ENCODE measurements at regions not wholly inside any gene's neighbourhood (a gene's known extent, or its start where the extent isn't known, plus 50 kb on each side); places are given as distances from the start of the nearest gene placed in this dataset.

- Histone ChIP-seq H3F3A (ENCODE audit: low read depth) (no peaks in the 10 kb centered on the region), H3K4me1 (ENCODE audit: insufficient read depth, low read length, poor library complexity, severe bottlenecking) (peaks cover 19% of the 10 kb centered on the region)
- TF ChIP-seq EZH2phosphoT487 (IDR thresholded peaks at IDR 0.05; ENCODE audit: borderline replicate concordance) = no peak
- TF ChIP-seq, protein P1, sequence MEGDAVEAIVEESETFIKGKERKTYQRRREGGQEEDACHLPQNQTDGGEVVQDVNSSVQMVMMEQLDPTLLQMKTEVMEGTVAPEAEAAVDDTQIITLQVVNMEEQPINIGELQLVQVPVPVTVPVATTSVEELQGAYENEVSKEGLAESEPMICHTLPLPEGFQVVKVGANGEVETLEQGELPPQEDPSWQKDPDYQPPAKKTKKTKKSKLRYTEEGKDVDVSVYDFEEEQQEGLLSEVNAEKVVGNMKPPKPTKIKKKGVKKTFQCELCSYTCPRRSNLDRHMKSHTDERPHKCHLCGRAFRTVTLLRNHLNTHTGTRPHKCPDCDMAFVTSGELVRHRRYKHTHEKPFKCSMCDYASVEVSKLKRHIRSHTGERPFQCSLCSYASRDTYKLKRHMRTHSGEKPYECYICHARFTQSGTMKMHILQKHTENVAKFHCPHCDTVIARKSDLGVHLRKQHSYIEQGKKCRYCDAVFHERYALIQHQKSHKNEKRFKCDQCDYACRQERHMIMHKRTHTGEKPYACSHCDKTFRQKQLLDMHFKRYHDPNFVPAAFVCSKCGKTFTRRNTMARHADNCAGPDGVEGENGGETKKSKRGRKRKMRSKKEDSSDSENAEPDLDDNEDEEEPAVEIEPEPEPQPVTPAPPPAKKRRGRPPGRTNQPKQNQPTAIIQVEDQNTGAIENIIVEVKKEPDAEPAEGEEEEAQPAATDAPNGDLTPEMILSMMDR (conservative IDR thresholded peaks at IDR 0.05; ENCODE audit: low read length) = no peak
These were observed 55.7 kb upstream of the CLNK start for GRCh38 chr4:10740251-10740650.

DNA sequence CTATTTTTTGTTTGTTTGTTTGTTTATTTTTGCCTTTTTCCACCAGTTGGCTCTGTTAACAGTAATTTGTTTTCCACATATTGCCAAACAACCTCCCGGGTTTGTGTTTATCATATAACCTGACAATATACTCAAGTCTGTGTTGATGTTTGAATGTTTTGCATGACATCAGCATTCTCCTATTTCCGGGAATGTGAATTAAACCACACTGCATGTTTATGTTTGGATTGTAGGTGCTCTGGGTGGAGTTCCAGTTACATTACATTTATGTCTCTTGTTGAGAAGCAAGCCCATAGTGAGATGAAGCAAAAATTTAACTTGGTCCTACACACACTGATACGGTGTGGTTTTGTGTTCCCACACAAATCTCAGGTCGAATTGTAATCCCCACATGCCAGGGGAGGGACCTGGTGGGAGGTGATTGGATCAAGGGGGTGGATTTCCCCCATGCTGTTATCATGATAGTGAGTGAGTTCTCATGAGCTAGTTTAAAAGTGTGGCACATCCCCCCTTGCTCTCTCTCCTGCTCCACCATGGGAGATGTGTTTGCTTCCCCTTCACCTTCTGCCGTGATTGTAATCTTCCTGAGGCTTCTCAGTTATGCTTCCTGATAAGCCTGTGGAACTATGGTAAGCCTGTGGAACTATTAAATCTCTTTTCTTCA, 54.4 kb upstream of the CLNK start:
- Histone ChIP-seq H3K9ac (ENCODE audit: low read depth, low read length, poor library complexity, severe bottlenecking) (no peak overlapping the region), H3K27me3 (ENCODE audit: insufficient read depth, low read length, poor library complexity, severe bottlenecking) (no peaks in the 10 kb centered on the region), H4K20me1 (ENCODE audit: insufficient read depth, low read length, poor library complexity, severe bottlenecking) (no peaks in the 10 kb centered on the region), H2AFZ (ENCODE audit: low read length) (no peak overlapping the region), H3K9me2 (replicated peaks; ENCODE audit: low read depth, low read length) (no peaks in the 10 kb centered on the region), H3F3A (ENCODE audit: low read depth) (no peaks in the 10 kb centered on the region), H3K4me2 (ENCODE audit: low read depth, low read length, poor library complexity, severe bottlenecking) (no peak overlapping the region), H3K36me3 (ENCODE audit: insufficient read depth, low read length) (no peaks in the 10 kb centered on the region), H3K9me3 (ENCODE audit: insufficient read depth, low read depth, low read length) (no peaks in the 10 kb centered on the region), H3K4me3 (ENCODE audit: low read length, poor library complexity, severe bottlenecking) (no peak overlapping the region), H3K4me1 (ENCODE audit: insufficient read depth, low read length, poor library complexity, severe bottlenecking) (peaks cover 20% of the 10 kb centered on the region), H3K79me2 (ENCODE audit: insufficient read depth, low read length) (no peaks in the 10 kb centered on the region)
- no peak for TF ChIP-seq EZH2phosphoT487 (IDR thresholded peaks at IDR 0.05; ENCODE audit: borderline replicate concordance)
- TF ChIP-seq, protein P1 (conservative IDR thresholded peaks at IDR 0.05; ENCODE audit: low read length) = no peak

More at GRCh38 chr4:10740251-10740650, 55.7 kb upstream of the CLNK start:
- H3K4me2 ChIP-seq (ENCODE audit: low read depth, low read length, poor library complexity, severe bottlenecking) = no peak overlapping the region
- no peak overlapping the region for H2AFZ ChIP-seq (ENCODE audit: low read length)
- H3K9ac ChIP-seq (ENCODE audit: low read depth, low read length, poor library complexity, severe bottlenecking) = no peak overlapping the region
- H3K9me2 ChIP-seq (replicated peaks; ENCODE audit: low read depth, low read length) = no peaks in the 10 kb centered on the region
- no peaks in the 10 kb centered on the region for H3K9me3 ChIP-seq (ENCODE audit: insufficient read depth, low read depth, low read length)
- no peaks in the 10 kb centered on the region for H3K27me3 ChIP-seq (ENCODE audit: insufficient read depth, low read length, poor library complexity, severe bottlenecking)
- no peak overlapping the region for H3K4me3 ChIP-seq (ENCODE audit: low read length, poor library complexity, severe bottlenecking)
- H4K20me1 ChIP-seq (ENCODE audit: insufficient read depth, low read length, poor library complexity, severe bottlenecking) = no peaks in the 10 kb centered on the region
- no peaks in the 10 kb centered on the region for H3K36me3 ChIP-seq (ENCODE audit: insufficient read depth, low read length)
- H3K79me2 ChIP-seq (ENCODE audit: insufficient read depth, low read length) = no peaks in the 10 kb centered on the region

GRCh38 chr4:10737337-10737736, 52.8 kb upstream of the CLNK start:
- H3K9me2 ChIP-seq (replicated peaks; ENCODE audit: low read depth, low read length) = no peaks in the 10 kb centered on the region
- no peak overlapping the region for H3K4me3 ChIP-seq (ENCODE audit: low read length, poor library complexity, severe bottlenecking)
- no peaks in the 10 kb centered on the region for H3F3A ChIP-seq (ENCODE audit: low read depth)
- TF ChIP-seq, protein P1 (conservative IDR thresholded peaks at IDR 0.05; ENCODE audit: low read length) = no peak
- no peak for TF ChIP-seq EZH2phosphoT487 (IDR thresholded peaks at IDR 0.05; ENCODE audit: borderline replicate concordance)
- H3K9me3 ChIP-seq (ENCODE audit: insufficient read depth, low read depth, low read length) = no peaks in the 10 kb centered on the region
- no peaks in the 10 kb centered on the region for H4K20me1 ChIP-seq (ENCODE audit: insufficient read depth, low read length, poor library complexity, severe bottlenecking)
- H3K79me2 ChIP-seq (ENCODE audit: insufficient read depth, low read length) = no peaks in the 10 kb centered on the region
- H3K4me2 ChIP-seq (ENCODE audit: low read depth, low read length, poor library complexity, severe bottlenecking) = no peak overlapping the region
- H3K36me3 ChIP-seq (ENCODE audit: insufficient read depth, low read length) = no peaks in the 10 kb centered on the region
- peaks cover 35% of the 10 kb centered on the region for H3K4me1 ChIP-seq (ENCODE audit: insufficient read depth, low read length, poor library complexity, severe bottlenecking)
- no peak overlapping the region for H2AFZ ChIP-seq (ENCODE audit: low read length)
- H3K27me3 ChIP-seq (ENCODE audit: insufficient read depth, low read length, poor library complexity, severe bottlenecking) = no peaks in the 10 kb centered on the region
- H3K9ac ChIP-seq (ENCODE audit: low read depth, low read length, poor library complexity, severe bottlenecking) = no peak overlapping the region

Measured in Loucy (cell line).